LNCaP clone FGC (cell line): ENCODE measurements at regions not wholly inside any gene's neighbourhood (a gene's known extent, or its start where the extent isn't known, plus 50 kb on each side); places are given as distances from the start of the nearest gene placed in this dataset.

Source experiments
- DNase-seq: peaks from one replicate; pipeline ENCODE4 v3.0.0-alpha.2; 2011; ENCODE audit warnings: low read depth
- H3K4me3 ChIP-seq: 2 replicates; pipeline ENCODE4 v1.5.1; 2011; ENCODE audit warnings: mild to moderate bottlenecking, low read depth, low read length, control low read depth
- TF ChIP-seq, protein P1 (sequence below): IDR thresholded peaks from 2 replicates; pipeline ENCODE4 v1.5.1; 2012; ENCODE audit warnings: mild to moderate bottlenecking; ENCODE audit not compliant: control insufficient read depth, insufficient read depth; ENCODE audit errors: extremely low read depth

- no peak for DNase-seq
- H3K4me3 ChIP-seq: no peak overlapping the region
- TF ChIP-seq, protein P1, sequence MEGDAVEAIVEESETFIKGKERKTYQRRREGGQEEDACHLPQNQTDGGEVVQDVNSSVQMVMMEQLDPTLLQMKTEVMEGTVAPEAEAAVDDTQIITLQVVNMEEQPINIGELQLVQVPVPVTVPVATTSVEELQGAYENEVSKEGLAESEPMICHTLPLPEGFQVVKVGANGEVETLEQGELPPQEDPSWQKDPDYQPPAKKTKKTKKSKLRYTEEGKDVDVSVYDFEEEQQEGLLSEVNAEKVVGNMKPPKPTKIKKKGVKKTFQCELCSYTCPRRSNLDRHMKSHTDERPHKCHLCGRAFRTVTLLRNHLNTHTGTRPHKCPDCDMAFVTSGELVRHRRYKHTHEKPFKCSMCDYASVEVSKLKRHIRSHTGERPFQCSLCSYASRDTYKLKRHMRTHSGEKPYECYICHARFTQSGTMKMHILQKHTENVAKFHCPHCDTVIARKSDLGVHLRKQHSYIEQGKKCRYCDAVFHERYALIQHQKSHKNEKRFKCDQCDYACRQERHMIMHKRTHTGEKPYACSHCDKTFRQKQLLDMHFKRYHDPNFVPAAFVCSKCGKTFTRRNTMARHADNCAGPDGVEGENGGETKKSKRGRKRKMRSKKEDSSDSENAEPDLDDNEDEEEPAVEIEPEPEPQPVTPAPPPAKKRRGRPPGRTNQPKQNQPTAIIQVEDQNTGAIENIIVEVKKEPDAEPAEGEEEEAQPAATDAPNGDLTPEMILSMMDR: no peak
These were observed 287.2 kb downstream of the FOXO1 start for GRCh38 chr13:40379196-40379595.

DNA sequence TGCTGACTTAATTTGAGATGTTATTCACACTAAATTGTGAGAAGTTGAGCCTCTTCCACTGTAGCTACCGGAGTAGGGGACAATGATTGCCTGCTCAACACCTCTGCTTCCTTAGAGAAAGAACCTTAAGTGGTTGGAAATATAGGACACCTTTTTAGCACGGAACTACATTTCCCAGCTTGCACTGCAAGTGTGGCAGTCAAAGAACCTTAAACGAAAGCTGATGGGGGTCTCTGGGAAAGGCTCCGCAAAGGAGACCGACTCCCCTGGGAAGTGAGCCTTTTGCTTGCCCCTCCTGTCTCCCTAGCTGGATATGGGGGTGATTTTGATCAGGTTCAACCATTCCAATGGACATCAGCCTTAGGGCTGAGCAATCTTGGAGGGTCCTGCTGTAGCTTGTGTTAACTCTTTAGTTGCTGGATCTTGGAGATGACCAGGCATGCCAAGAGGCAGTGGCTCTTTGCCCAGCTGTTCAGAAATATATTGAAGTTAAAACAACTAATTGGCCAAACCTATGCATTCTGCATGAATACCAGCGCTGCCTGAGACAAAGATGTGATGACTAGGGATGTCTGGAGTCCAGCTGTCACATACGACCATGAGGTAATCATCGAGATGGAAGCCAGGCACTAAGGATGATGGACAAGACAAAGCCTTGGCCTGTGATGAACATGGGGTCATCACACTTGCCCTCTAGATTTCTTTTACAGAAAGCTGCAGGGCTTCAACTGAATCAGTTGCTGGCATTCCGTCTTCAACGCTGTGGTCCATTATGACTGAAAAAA is 286.5 kb downstream of the FOXO1 start:
- TF ChIP-seq, protein P1: no peak
- DNase-seq: no peak
- no peak overlapping the region for H3K4me3 ChIP-seq

GRCh38 chr13:40381935-40382764 is 284.3 kb downstream of the FOXO1 start:
- no peak for DNase-seq
- no peak overlapping the region for H3K4me3 ChIP-seq
- TF ChIP-seq, protein P1: no peak

DNA sequence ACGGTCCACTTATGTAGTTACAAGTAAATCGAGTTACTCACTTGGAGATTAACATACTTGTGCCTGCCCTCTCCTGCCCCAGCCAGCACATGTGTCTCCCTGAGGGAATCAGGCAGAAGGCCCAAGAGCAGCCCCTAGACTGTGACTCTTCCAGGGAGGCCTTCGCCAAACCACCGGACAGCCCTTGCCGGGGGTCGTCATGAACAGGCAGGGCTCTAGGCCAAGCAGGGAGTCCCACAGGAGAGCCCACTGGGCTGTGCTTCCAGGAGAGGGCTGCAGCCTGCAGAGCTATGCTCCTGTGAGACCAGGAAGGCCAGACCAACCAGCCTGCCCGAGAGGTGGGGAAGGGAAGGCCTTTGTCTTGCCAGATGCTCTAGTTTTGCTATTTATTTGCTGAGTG is 283.3 kb downstream of the FOXO1 start:
- no peak for DNase-seq
- no peak overlapping the region for H3K4me3 ChIP-seq
- TF ChIP-seq, protein P1: no peak

DNA sequence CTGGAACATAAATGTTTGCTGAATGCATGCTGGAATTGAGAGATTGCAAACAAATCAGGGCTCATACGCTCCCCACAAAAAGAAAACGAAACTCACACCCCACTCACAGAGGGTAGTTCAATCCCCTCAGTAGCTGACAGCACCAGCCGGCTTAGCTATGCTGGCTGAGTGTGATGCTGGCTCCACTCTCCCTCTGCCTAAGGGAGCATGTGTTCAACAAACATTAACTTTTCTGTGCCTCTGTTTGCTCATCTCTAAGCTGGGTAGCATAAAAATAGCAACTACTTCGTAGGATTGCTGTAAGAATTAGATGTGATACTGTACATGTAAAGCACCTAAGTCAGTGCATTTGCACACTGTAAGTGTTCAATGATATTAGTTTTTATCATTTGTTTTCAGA is 282.6 kb downstream of the FOXO1 start:
- no peak for DNase-seq
- TF ChIP-seq, protein P1: no peak
- no peak overlapping the region for H3K4me3 ChIP-seq

DNA sequence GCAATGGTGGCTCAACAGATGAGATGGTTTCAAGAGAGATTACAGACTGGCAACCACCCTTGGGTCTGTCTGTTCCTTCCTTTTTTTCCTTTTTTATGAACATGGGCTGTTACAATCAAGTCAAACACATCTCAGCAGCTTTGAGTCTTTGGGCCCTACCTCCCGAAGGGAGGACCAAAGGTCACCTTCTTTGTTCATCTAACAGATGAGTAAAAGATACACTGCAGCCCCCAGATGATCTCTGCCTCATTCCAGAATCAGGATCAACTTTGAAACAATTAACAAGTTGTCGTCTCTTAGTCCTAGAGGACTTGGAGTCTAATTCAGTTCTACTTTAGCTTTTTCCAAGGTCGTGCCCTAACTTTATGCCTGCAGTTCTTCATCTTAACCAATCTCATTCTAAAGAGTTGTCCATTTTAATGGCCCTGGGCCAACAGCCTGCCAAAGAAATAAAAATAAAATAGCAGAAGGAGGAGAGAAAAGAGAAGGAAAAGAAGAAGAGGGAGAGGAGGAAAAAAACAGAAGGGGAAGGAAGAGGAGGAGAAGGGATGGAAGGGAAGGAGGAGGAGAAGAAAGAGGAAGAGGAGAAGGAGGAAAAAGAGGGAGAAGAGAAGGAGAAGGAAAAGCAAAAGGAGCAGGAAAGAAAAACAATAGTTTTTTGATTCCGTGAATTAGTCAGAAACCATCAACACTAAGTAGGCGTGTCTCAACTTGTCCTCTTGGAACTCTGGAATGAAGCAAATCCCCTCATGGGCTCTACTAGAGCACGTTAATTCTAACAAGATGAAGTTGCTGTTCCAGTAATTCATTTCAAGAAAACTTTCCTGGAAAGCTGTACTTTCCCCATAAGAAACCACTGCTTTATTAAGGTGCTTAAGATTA is 281.2 kb downstream of the FOXO1 start:
- H3K4me3 ChIP-seq: no peak overlapping the region
- DNase-seq: no peak
- TF ChIP-seq, protein P1: no peak
